PC-9 (cell line): ENCODE measurements at regions not wholly inside any gene's neighbourhood (a gene's known extent, or its start where the extent isn't known, plus 50 kb on each side); places are given as distances from the start of the nearest gene placed in this dataset.

Source experiments
- BruUV-seq: library from RNA; stranded (reverse); fragments of 400-500 nt; replicated peaks from 2 replicates; lab custom pipeline; 2021; lab: Mats Ljungman, UMichigan
- CTCF ChIA-PET: fragments of 300-600 bp; sonication (Branson Sonifier 250); formaldehyde crosslinking; loops from one replicate; lab custom pipeline; 2022; ENCODE audit warnings: antibody characterized with exemption; lab: Charles Lee
- POLR2A ChIA-PET: fragments of 300-600 bp; sonication (Branson Sonifier 250); formaldehyde crosslinking; loops from one replicate; lab custom pipeline; 2022; ENCODE audit warnings: antibody characterized with exemption; ENCODE audit not compliant: unreplicated experiment; lab: Charles Lee
- DNase-seq, 2 experiments: peaks; one replicate each; pipeline versions ENCODE4 v3.0.0 to v3.0.0-alpha.2; 2015 to 2022; ENCODE audit warnings: mixed read lengths in 1 of 2
- H2AFZ ChIP-seq: fragments of 200-600 bp; sonication (generic); 2 replicates; pipeline ENCODE4 v1.8.1; 2017; ENCODE audit warnings: antibody characterized with exemption
- H3F3A ChIP-seq: fragments of 200-600 bp; sonication (generic); 2 replicates; pipeline ENCODE4 v1.8.1; 2017; ENCODE audit warnings: antibody characterized with exemption, mild to moderate bottlenecking, low read depth; ENCODE audit not compliant: insufficient read depth
- H3K27ac ChIP-seq: fragments of 200-600 bp; sonication (generic); 2 replicates; pipeline ENCODE4 v1.6.1; 2016; ENCODE audit warnings: mixed run types
- H3K27me3 ChIP-seq: fragments of 200-600 bp; sonication (generic); 2 replicates; pipeline ENCODE4 v1.6.1; 2016; ENCODE audit warnings: low read depth, mixed run types; ENCODE audit not compliant: insufficient read depth
- H3K36me3 ChIP-seq: fragments of 200-600 bp; sonication (generic); 2 replicates; pipeline ENCODE4 v1.6.1; 2016; ENCODE audit warnings: low read depth, mixed run types
- H3K4me1 ChIP-seq: fragments of 200-600 bp; sonication (generic); replicated peaks from 2 replicates; pipeline ENCODE4 v1.6.1; 2016; ENCODE audit warnings: mixed run types; ENCODE audit not compliant: insufficient read depth
- H3K4me2 ChIP-seq: fragments of 200-600 bp; sonication (generic); 2 replicates; pipeline ENCODE4 v1.6.1; 2017; ENCODE audit warnings: mixed run types
- H3K4me3 ChIP-seq: fragments of 200-600 bp; sonication (generic); 2 replicates; pipeline ENCODE4 v1.6.1; 2016; ENCODE audit warnings: mixed run types
- H3K79me2 ChIP-seq: fragments of 200-600 bp; sonication (generic); 2 replicates; pipeline ENCODE4 v1.6.1; 2017; ENCODE audit warnings: low read depth, mixed run types
- H3K9me2 ChIP-seq: fragments of 200-600 bp; sonication (generic); 2 replicates; pipeline ENCODE4 v1.8.1; 2017; ENCODE audit warnings: mild to moderate bottlenecking; ENCODE audit not compliant: insufficient read depth
- H3K9me3 ChIP-seq: fragments of 200-600 bp; sonication (generic); 2 replicates; pipeline ENCODE4 v1.8.1; 2016; ENCODE audit warnings: low read depth; ENCODE audit not compliant: insufficient read depth
- H4K20me1 ChIP-seq: fragments of 200-600 bp; sonication (generic); 2 replicates; pipeline ENCODE4 v1.8.1; 2017; ENCODE audit not compliant: insufficient read depth
- EZH2 ChIP-seq: fragments of 200-600 bp; sonication (generic); IDR thresholded peaks from 2 replicates; pipeline ENCODE4 v1.8.0; 2017; ENCODE audit warnings: antibody characterized with exemption, low read depth
- intact Hi-C: fragments of 100-400 bp; cut with micrococcal nuclease; formaldehyde crosslinking; loops from one replicate; pipeline ENCODE4 v1.10.0; 2022; ENCODE audit not compliant: unreplicated experiment
- TF ChIP-seq, protein P1 (sequence below): fragments of 200-600 bp; sonication (generic); conservative IDR thresholded peaks from 2 replicates; pipeline ENCODE4 v1.6.1; 2017; ENCODE audit warnings: mixed run types, antibody characterized with exemption, mild to moderate bottlenecking, moderate library complexity

DNA sequence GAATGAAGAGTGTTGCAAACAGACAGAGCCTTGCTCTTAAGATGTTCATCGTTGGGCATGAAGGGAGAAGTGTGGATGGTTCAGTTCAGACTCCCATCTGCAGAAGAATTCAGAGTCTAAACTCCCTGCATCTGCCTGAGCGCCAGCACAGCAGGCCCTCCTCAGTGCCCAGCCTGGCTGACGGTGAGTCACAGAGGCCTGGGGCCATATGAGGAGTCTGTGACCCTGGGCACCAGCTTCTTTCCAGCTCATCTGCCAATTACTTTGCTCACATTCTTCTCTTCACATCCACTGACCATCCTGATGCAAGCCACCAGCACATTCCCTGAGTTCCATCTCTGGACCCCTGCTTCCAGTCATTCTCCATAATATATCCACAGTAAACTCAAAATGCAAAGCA lies 401.1 kb upstream of the TRPC7 start:
- no peaks in the 10 kb centered on the region for H3K27me3 ChIP-seq
- BruUV-seq = no TSS peak
- no peaks in the 10 kb centered on the region for H3K9me2 ChIP-seq
- DNase-seq = peak; percentile 62 to 85
- H3K36me3 ChIP-seq = no peaks in the 10 kb centered on the region
- H4K20me1 ChIP-seq = no peaks in the 10 kb centered on the region
- H3K79me2 ChIP-seq = no peaks in the 10 kb centered on the region
- intact Hi-C loops = loop anchor here (2.0 kb wide), 1 partner anchor 36 kb away; no protein-coding TSS in a partner anchor
- no peaks in the 10 kb centered on the region for H3K9me3 ChIP-seq
- H3K27ac ChIP-seq = no peak overlapping the region
- CTCF ChIA-PET = no interaction called here
- POLR2A ChIA-PET = interaction anchor here (0.8 kb wide), 1 partner anchor 9 kb away, joined by 7 read pairs; no protein-coding TSS in a partner anchor
- TF ChIP-seq EZH2 = no peak
- TF ChIP-seq, protein P1, sequence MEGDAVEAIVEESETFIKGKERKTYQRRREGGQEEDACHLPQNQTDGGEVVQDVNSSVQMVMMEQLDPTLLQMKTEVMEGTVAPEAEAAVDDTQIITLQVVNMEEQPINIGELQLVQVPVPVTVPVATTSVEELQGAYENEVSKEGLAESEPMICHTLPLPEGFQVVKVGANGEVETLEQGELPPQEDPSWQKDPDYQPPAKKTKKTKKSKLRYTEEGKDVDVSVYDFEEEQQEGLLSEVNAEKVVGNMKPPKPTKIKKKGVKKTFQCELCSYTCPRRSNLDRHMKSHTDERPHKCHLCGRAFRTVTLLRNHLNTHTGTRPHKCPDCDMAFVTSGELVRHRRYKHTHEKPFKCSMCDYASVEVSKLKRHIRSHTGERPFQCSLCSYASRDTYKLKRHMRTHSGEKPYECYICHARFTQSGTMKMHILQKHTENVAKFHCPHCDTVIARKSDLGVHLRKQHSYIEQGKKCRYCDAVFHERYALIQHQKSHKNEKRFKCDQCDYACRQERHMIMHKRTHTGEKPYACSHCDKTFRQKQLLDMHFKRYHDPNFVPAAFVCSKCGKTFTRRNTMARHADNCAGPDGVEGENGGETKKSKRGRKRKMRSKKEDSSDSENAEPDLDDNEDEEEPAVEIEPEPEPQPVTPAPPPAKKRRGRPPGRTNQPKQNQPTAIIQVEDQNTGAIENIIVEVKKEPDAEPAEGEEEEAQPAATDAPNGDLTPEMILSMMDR = no peak
- H3K4me2 ChIP-seq = no peak overlapping the region; the same call in 1 of the 2 replicates
- no peak overlapping the region for H2AFZ ChIP-seq
- no peaks in the 10 kb centered on the region; the same call in 1 of the 2 replicates for H3F3A ChIP-seq
- H3K4me1 ChIP-seq = peaks cover 12% of the 10 kb centered on the region
- no peak overlapping the region for H3K4me3 ChIP-seq

DNA sequence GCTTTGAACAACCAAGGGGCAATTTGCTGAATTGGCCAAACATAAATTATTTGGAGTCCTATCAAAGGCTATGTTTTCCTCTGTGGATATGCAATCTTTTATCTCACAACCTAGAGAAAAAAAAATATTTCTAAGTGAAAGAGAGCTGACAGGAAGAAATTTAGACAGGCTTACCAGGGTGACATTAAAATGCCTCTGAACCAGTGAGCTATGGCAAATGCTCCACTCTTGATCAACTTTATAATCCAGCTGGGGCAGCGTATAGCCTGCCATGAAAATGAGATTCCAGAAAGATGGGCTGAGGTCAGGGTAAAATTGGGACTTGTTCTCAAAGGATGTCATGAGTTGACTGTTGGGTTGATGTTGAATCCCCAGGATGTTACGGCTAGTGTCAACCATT lies 399.3 kb upstream of the TRPC7 start:
- H3K9me2 ChIP-seq = no peaks in the 10 kb centered on the region
- H3K36me3 ChIP-seq = no peaks in the 10 kb centered on the region
- TF ChIP-seq, protein P1 = no peak
- TF ChIP-seq EZH2 = no peak
- H3F3A ChIP-seq = no peaks in the 10 kb centered on the region; the same call in 1 of the 2 replicates
- H2AFZ ChIP-seq = no peak overlapping the region
- H4K20me1 ChIP-seq = no peaks in the 10 kb centered on the region
- H3K27ac ChIP-seq = no peak overlapping the region
- no peak overlapping the region for H3K4me2 ChIP-seq
- CTCF ChIA-PET = no interaction called here
- intact Hi-C loops = no loop called here
- H3K4me1 ChIP-seq = peaks cover 12% of the 10 kb centered on the region
- BruUV-seq = no TSS peak
- no peaks in the 10 kb centered on the region for H3K27me3 ChIP-seq
- POLR2A ChIA-PET = no interaction called here
- no peaks in the 10 kb centered on the region for H3K79me2 ChIP-seq
- no peaks in the 10 kb centered on the region for H3K9me3 ChIP-seq
- no peak overlapping the region for H3K4me3 ChIP-seq
- no peak for DNase-seq

DNA sequence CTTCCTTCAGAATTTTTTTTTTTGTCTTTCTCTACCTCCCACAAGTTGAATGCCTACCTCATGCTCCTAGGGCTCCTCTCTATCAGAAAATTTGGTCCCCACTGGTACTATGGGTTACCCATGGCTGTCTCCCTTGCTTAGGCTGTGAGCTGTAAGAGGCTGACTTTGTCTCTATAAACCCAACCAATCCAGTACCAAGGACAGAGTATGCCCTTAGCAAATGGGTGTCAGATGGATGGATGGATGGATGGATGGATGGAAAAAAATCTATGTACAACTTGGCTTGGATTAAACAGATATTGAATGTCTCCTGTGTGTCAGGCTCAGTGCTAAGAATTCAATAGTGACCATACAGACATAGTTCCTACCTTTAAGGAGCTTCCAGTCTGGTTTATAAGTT lies 398.2 kb upstream of the TRPC7 start:
- Histone ChIP-seq H4K20me1 (no peaks in the 10 kb centered on the region), H3K9me2 (no peaks in the 10 kb centered on the region), H3K36me3 (no peaks in the 10 kb centered on the region), H3K9me3 (no peaks in the 10 kb centered on the region), H3F3A (no peaks in the 10 kb centered on the region; the same call in 1 of the 2 replicates), H3K4me3 (no peak overlapping the region), H3K4me2 (no peak overlapping the region), H2AFZ (no peak overlapping the region), H3K4me1 (peaks cover 12% of the 10 kb centered on the region), H3K27me3 (no peaks in the 10 kb centered on the region), H3K27ac (no peak overlapping the region), H3K79me2 (no peaks in the 10 kb centered on the region)
- BruUV-seq = no TSS peak
- CTCF ChIA-PET = interaction anchor here (0.7 kb wide), 1 partner anchor 32 kb away, joined by 3 read pairs; no protein-coding TSS in a partner anchor
- TF ChIP-seq EZH2 = no peak
- TF ChIP-seq, protein P1 = no peak
- intact Hi-C loops = no loop called here
- POLR2A ChIA-PET = no interaction called here
- DNase-seq = no peak
